GM10266 (cell line): ENCODE measurements at regions not wholly inside any gene's neighbourhood (a gene's known extent, or its start where the extent isn't known, plus 50 kb on each side); places are given as distances from the start of the nearest gene placed in this dataset.

Experiments
- DNase-seq: peaks from one replicate; pipeline ENCODE4 v3.0.0; 2012; ENCODE audit errors: extremely low spot score
- TF ChIP-seq, protein P1 (sequence below): IDR thresholded peaks from 2 replicates; pipeline ENCODE4 v1.5.1; 2012; ENCODE audit warnings: mild to moderate bottlenecking, low read depth; ENCODE audit not compliant: control insufficient read depth, insufficient read depth; ENCODE audit errors: missing control alignments

- no peak for DNase-seq
- TF ChIP-seq, protein P1, sequence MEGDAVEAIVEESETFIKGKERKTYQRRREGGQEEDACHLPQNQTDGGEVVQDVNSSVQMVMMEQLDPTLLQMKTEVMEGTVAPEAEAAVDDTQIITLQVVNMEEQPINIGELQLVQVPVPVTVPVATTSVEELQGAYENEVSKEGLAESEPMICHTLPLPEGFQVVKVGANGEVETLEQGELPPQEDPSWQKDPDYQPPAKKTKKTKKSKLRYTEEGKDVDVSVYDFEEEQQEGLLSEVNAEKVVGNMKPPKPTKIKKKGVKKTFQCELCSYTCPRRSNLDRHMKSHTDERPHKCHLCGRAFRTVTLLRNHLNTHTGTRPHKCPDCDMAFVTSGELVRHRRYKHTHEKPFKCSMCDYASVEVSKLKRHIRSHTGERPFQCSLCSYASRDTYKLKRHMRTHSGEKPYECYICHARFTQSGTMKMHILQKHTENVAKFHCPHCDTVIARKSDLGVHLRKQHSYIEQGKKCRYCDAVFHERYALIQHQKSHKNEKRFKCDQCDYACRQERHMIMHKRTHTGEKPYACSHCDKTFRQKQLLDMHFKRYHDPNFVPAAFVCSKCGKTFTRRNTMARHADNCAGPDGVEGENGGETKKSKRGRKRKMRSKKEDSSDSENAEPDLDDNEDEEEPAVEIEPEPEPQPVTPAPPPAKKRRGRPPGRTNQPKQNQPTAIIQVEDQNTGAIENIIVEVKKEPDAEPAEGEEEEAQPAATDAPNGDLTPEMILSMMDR, result no peak
Measured at GRCh38 chr10:3482200-3482993, 302.6 kb downstream of the KLF6 start.

GRCh38 chr10:3481496-3481895 lies 303.5 kb downstream of the KLF6 start:
- no peak for DNase-seq
- TF ChIP-seq, protein P1, result no peak

DNA sequence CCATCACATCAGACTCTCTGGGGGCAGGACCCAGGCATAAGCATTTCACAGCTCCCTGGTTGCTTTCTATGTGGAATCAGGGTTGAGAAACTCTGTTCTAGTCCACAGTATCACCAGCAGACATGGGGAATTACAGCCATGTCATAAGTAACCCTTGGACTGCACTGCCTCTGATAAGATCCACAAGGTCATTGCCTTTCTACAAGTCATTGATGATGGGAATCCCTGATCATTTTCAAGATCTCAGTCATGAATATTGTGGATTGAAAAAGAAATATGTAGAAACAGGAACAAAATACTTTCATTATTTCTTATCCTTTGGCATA lies 304.1 kb downstream of the KLF6 start:
- no peak for DNase-seq
- TF ChIP-seq, protein P1, result no peak

- TF ChIP-seq, protein P1, result no peak
- DNase-seq, result no peak
Measured at GRCh38 chr10:3480281-3480989, 304.6 kb downstream of the KLF6 start.

DNA sequence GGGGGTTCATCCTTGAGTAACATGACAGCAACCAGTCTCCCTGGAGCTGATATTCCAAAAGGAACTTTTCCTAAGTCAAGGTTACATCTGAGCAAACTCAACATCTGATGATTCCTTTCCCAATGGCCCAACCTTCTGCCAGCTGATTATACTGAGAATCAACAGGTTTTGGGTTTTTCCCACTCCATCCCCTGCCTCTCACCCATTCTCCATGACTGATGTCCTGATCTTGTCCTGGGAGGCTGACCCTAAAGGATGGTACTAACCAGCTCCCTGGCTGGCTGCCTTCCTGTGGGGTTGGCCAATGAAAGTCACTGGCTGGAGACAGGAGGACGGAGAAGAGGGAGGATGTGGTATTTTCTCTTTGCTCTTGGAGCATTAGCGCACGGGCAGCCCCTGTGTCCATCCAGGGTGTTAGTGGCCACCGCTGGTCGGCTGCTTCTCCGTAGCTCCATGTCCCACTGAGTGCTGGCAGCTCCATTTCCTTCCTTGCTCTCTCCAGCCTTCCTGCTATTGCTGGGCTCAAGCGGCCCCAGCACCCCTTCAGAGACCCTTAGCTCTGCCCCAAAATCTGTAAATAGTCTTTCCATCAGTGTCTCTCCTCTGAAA lies 306.2 kb upstream of the PITRM1 start:
- TF ChIP-seq, protein P1, result no peak
- no peak for DNase-seq

DNA sequence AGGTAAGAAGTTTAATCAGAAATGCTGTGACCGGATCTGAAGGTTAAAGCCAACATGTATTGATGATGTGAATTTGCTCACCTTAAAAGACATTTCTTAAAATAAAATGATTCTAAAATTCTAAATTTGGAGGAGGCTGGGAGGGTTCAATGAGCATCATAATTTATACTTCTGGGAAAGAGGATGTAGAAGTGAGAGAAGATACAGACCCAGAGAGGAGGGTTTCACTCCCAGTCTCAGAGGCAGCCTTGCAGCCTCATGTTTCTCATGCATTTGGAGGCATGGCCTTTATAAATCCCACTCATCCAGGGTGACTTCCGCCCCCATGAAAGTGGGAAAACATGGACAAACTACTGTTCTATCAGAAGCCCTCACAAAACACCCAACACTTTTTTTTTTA lies 305.6 kb upstream of the PITRM1 start:
- peak; percentile 24 for DNase-seq
- TF ChIP-seq, protein P1, result no peak

DNA sequence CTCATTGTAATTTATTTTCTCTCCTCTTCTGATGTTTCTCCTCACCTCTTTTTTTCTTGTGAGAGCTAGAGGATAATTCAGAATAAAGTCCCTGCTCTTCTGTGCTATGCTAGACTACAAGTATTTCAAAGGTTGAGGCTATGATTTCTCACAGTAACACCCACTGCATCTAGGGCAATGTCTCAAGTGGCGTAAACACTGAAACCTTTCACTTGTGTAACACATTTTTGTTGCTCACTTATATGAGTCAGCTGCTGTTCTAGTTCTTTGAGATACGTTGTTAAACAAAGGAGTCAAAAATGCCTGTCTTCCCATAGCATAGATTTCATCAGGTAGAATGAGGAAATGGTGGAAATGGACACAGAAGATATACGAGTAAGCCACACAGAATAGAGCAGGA lies 305.1 kb upstream of the PITRM1 start:
- TF ChIP-seq, protein P1, result no peak
- DNase-seq, result peak; percentile 37
